ENCODE measurements at regions not wholly inside any gene's neighbourhood (a gene's known extent, or its start where the extent isn't known, plus 50 kb on each side); places are given as distances from the start of the nearest gene placed in this dataset.

DNA sequence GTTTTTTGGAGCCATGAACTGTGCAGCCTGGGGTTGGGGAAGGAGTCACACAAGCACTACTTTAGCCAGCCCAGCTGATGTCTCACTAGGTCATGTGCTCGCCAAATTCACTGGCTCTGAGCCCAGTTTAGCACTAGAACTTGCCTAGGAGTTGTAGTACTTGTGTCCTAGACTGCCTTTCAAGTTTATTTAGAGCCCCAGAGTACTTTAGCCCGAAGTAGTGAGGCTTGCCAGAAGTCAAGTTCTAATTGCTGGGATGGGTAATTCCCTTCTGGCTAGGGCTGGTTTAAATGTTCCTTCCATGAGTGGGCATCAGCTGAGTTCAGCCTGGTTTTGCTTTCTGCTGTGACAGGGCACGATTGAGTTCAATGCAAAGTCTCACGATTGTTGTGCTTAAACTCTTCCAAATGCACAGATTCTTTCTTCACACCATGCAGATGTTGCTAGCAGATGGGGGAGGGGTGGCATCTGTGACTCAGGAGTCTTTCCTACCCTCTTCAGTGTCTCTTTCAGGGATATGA, 228.2 kb upstream of the ZPLD1 start:
- H3K27me3 Mint-ChIP-seq = no peaks in the 10 kb centered on the region
- CTCF ChIA-PET = interaction anchor here (0.6 kb wide), 1 partner anchor 816 kb away, joined by 3 read pairs; no protein-coding TSS in a partner anchor
- no peak overlapping the region for H3K9ac ChIP-seq (ENCODE audit: low read length)
- H3K27me3 ChIP-seq (replicated peaks in 1 of 4; ENCODE audit: control extremely low read depth in 1 of 4, control insufficient read depth in 3 of 4, insufficient read depth in 4 of 4, low read length in 3 of 4) = no peaks in the 10 kb centered on the region
- H3K79me2 ChIP-seq (ENCODE audit: control insufficient read depth, insufficient read depth, low read length) = no peaks in the 10 kb centered on the region
- ATAC-seq (ENCODE audit: low read depth) (no peak), DNase-seq (no peak)
- H3K36me3 ChIP-seq (replicated peaks in 1 of 2; ENCODE audit: control extremely low read depth in 1 of 2, control insufficient read depth in 1 of 2, extremely low read depth in 1 of 2, insufficient read depth in 2 of 2, low read length in 1 of 2) = no peaks in the 10 kb centered on the region
- H3K4me3 Mint-ChIP-seq = no peak overlapping the region
- no peak overlapping the region for H3K27ac Mint-ChIP-seq
- WGBS (ENCODE audit: insufficient coverage) = 65% methylated on average over 2 of the region's 4 CpGs
- no peak overlapping the region for H3K27ac ChIP-seq (ENCODE audit: low read length in 2 of 2)
- H3K9me3 Mint-ChIP-seq (ENCODE audit: insufficient read depth) = peaks cover 2% of the 10 kb centered on the region
- POLR2A ChIA-PET = interaction anchor here (0.7 kb wide), 1 partner anchor 70 kb away, joined by 3 read pairs; no protein-coding TSS in a partner anchor
- no peaks in the 10 kb centered on the region for H3K4me1 Mint-ChIP-seq
- H3K9me3 ChIP-seq (ENCODE audit: control extremely low read depth in 1 of 3, control insufficient read depth in 2 of 3, insufficient read depth in 1 of 3, low read length in 2 of 3) = peaks cover 0 to 6% (median 2%) of the 10 kb centered on the region in 3 donors
- intact Hi-C loops (cut with micrococcal nuclease) = no loop called here
- H2AFZ ChIP-seq (ENCODE audit: insufficient read depth, low read depth, low read length, poor library complexity, severe bottlenecking) = no peak overlapping the region
- TF ChIP-seq, protein P1, sequence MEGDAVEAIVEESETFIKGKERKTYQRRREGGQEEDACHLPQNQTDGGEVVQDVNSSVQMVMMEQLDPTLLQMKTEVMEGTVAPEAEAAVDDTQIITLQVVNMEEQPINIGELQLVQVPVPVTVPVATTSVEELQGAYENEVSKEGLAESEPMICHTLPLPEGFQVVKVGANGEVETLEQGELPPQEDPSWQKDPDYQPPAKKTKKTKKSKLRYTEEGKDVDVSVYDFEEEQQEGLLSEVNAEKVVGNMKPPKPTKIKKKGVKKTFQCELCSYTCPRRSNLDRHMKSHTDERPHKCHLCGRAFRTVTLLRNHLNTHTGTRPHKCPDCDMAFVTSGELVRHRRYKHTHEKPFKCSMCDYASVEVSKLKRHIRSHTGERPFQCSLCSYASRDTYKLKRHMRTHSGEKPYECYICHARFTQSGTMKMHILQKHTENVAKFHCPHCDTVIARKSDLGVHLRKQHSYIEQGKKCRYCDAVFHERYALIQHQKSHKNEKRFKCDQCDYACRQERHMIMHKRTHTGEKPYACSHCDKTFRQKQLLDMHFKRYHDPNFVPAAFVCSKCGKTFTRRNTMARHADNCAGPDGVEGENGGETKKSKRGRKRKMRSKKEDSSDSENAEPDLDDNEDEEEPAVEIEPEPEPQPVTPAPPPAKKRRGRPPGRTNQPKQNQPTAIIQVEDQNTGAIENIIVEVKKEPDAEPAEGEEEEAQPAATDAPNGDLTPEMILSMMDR (IDR thresholded peaks at IDR 0.05) = no peak
- no peak for TF ChIP-seq EZH2 (IDR thresholded peaks at IDR 0.05; ENCODE audit: borderline replicate concordance, insufficient read depth, low read depth, low read length, poor library complexity, severe bottlenecking)
- no peak overlapping the region for H3K4me2 ChIP-seq (replicated peaks; ENCODE audit: low read depth, low read length, poor library complexity, severe bottlenecking)
- H3K4me1 ChIP-seq (ENCODE audit: control insufficient read depth in 2 of 2, insufficient read depth in 2 of 2, low read length in 2 of 2) = peaks cover 6% of the 10 kb centered on the region in 2 donors
- H4K20me1 ChIP-seq (ENCODE audit: control insufficient read depth, insufficient read depth, low read length, poor library complexity, severe bottlenecking) = no peaks in the 10 kb centered on the region
- no peak overlapping the region for H3K4me3 ChIP-seq (ENCODE audit: control extremely low read depth in 1 of 5, extremely low read depth in 1 of 5, insufficient read depth in 1 of 5, low read depth in 2 of 5, low read length in 4 of 5)

DNA sequence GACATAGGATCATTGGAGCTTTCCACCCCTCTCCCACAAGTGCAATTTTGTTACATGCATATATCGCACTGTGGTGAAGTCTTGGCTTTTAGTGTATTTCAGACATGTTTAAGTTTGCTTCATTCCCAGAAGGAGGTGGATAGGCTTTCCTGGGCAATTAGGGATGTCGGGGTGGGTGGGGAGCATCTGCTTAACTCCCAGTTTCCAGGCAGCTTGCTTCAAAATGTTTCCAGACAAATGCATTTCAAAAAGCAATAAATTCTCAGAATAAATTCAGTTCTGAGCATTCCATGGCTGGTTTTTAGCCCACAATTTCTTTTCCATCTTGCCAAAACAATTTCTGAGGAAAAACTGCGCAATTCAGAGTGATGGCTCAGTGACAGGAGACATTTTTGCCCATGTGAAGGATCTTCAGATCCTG, 227.7 kb upstream of the ZPLD1 start:
- H3K4me2 ChIP-seq (replicated peaks; ENCODE audit: low read depth, low read length, poor library complexity, severe bottlenecking) = no peak overlapping the region
- H3K27ac ChIP-seq (ENCODE audit: low read length in 2 of 2) = no peak overlapping the region
- no peak overlapping the region for H2AFZ ChIP-seq (ENCODE audit: insufficient read depth, low read depth, low read length, poor library complexity, severe bottlenecking)
- H3K79me2 ChIP-seq (ENCODE audit: control insufficient read depth, insufficient read depth, low read length) = no peaks in the 10 kb centered on the region
- DNase-seq (no peak), ATAC-seq (ENCODE audit: low read depth) (no peak)
- H3K27me3 ChIP-seq (replicated peaks in 1 of 4; ENCODE audit: control extremely low read depth in 1 of 4, control insufficient read depth in 3 of 4, insufficient read depth in 4 of 4, low read length in 3 of 4) = no peaks in the 10 kb centered on the region
- Mint-ChIP-seq H3K4me3 (no peak overlapping the region), H3K27me3 (no peaks in the 10 kb centered on the region), H3K27ac (no peak overlapping the region), H3K4me1 (no peaks in the 10 kb centered on the region), H3K9me3 (ENCODE audit: insufficient read depth) (peaks cover 2% of the 10 kb centered on the region)
- H3K9me3 ChIP-seq (ENCODE audit: control extremely low read depth in 1 of 3, control insufficient read depth in 2 of 3, insufficient read depth in 1 of 3, low read length in 2 of 3) = peaks cover 0 to 6% (median 2%) of the 10 kb centered on the region in 3 donors
- H3K36me3 ChIP-seq (replicated peaks in 1 of 2; ENCODE audit: control extremely low read depth in 1 of 2, control insufficient read depth in 1 of 2, extremely low read depth in 1 of 2, insufficient read depth in 2 of 2, low read length in 1 of 2) = no peaks in the 10 kb centered on the region
- ChIA-PET CTCF (no interaction called here), POLR2A (interaction anchor here (0.7 kb wide), 1 partner anchor 70 kb away, joined by 3 read pairs; no protein-coding TSS in a partner anchor)
- H4K20me1 ChIP-seq (ENCODE audit: control insufficient read depth, insufficient read depth, low read length, poor library complexity, severe bottlenecking) = no peaks in the 10 kb centered on the region
- intact Hi-C loops (cut with micrococcal nuclease) = no loop called here
- 90% methylated on average over 2 of the region's 3 CpGs for WGBS (ENCODE audit: insufficient coverage)
- TF ChIP-seq EZH2 (IDR thresholded peaks at IDR 0.05; ENCODE audit: borderline replicate concordance, insufficient read depth, low read depth, low read length, poor library complexity, severe bottlenecking) = no peak
- TF ChIP-seq, protein P1 (IDR thresholded peaks at IDR 0.05) = no peak
- peaks cover 6% of the 10 kb centered on the region in 2 donors for H3K4me1 ChIP-seq (ENCODE audit: control insufficient read depth in 2 of 2, insufficient read depth in 2 of 2, low read length in 2 of 2)
- H3K4me3 ChIP-seq (ENCODE audit: control extremely low read depth in 1 of 5, extremely low read depth in 1 of 5, insufficient read depth in 1 of 5, low read depth in 2 of 5, low read length in 4 of 5) = no peak overlapping the region
- H3K9ac ChIP-seq (ENCODE audit: low read length) = no peak overlapping the region

Data from B cell (primary cell).